Mammary epithelial cell (primary cell): ENCODE measurements at regions not wholly inside any gene's neighbourhood (a gene's known extent, or its start where the extent isn't known, plus 50 kb on each side); places are given as distances from the start of the nearest gene placed in this dataset.

Source experiments
- CTCF ChIP-seq, 2 donors: IDR thresholded peaks in 1 of 2; conservative IDR thresholded peaks in 1 of 2; 2 replicates each; pipeline ENCODE4 v1.5.1; 2011 to 2012; ENCODE audit warnings: inconsistent platforms in 2 of 2, low read length in 2 of 2, mild to moderate bottlenecking in 2 of 2, control low read depth in 1 of 2, low read depth in 1 of 2; ENCODE audit not compliant: insufficient read depth in 1 of 2; ENCODE audit errors: extremely low read depth in 1 of 2
- EZH2 ChIP-seq: IDR thresholded peaks from 2 replicates; pipeline ENCODE4 v1.6.1; 2012; ENCODE audit warnings: low read length, inconsistent platforms, borderline replicate concordance

- TF ChIP-seq CTCF (conservative IDR thresholded peaks at IDR 0.05 in 1 of 2, IDR thresholded peaks at IDR 0.05 in 1 of 2; ENCODE audit: extremely low read depth in 1 of 2, insufficient read depth in 1 of 2, low read depth in 1 of 2, low read length in 2 of 2): no peak
- TF ChIP-seq EZH2: no peak
Measured at GRCh38 chr2:145040433-145040832, 520.5 kb upstream of the ZEB2 start.
